ENCODE measurements at regions not wholly inside any gene's neighbourhood (a gene's known extent, or its start where the extent isn't known, plus 50 kb on each side); places are given as distances from the start of the nearest gene placed in this dataset.

- TF ChIP-seq SREBF2 (IDR thresholded peaks at IDR 0.05; ENCODE audit: low read length) (no peak), CTCF (IDR thresholded peaks at IDR 0.05 in 2 of 3, conservative IDR thresholded peaks at IDR 0.05 in 1 of 3; ENCODE audit: control insufficient read depth in 2 of 3, extremely low read depth in 1 of 3, insufficient read depth in 1 of 3, low read depth in 3 of 3, low read length in 3 of 3) (no peak), USF2 (IDR thresholded peaks at IDR 0.05; ENCODE audit: borderline replicate concordance, low read depth, low read length) (no peak), ZBTB40 (IDR thresholded peaks at IDR 0.05; ENCODE audit: borderline replicate concordance) (no peak), POLR2A (IDR thresholded peaks at IDR 0.05; ENCODE audit: low read depth, low read length) (no peak), GABPA (IDR thresholded peaks at IDR 0.05; ENCODE audit: low read depth) (no peak), ZBTB33 (IDR thresholded peaks at IDR 0.05) (no peak), ZSCAN29 (IDR thresholded peaks at IDR 0.05) (no peak), CHD4 (IDR thresholded peaks at IDR 0.05) (no peak), ATF7 (IDR thresholded peaks at IDR 0.05; ENCODE audit: low read depth) (no peak), RAD21 (IDR thresholded peaks at IDR 0.05; ENCODE audit: insufficient read depth, low read depth, low read length) (no peak)
These were observed 722.6 kb downstream of the TLR4 start for GRCh38 chr9:118426772-118427171.

All from GM12878 (cell line).